ENCODE measurements at regions not wholly inside any gene's neighbourhood (a gene's known extent, or its start where the extent isn't known, plus 50 kb on each side); places are given as distances from the start of the nearest gene placed in this dataset.

- Histone ChIP-seq H3K36me3 (ENCODE audit: control insufficient read depth in 4 of 4, insufficient read depth in 3 of 4, low read depth in 1 of 4, low read length in 3 of 4) (no peaks in the 10 kb centered on the region), H3K9me3 (ENCODE audit: control insufficient read depth in 4 of 4, low read length in 3 of 4) (no peaks in the 10 kb centered on the region), H3K4me3 (ENCODE audit: low read depth in 1 of 3, low read length in 3 of 3) (no peak overlapping the region), H3K9ac (ENCODE audit: low read depth in 1 of 2, low read length in 2 of 2) (no peak overlapping the region), H3K27me3 (ENCODE audit: control insufficient read depth in 4 of 4, insufficient read depth in 4 of 4, low read length in 3 of 4) (no peaks in the 10 kb centered on the region), H3K27ac (ENCODE audit: low read depth in 1 of 2, low read length in 2 of 2) (no peak overlapping the region), H3K4me1 (ENCODE audit: control insufficient read depth in 4 of 4, insufficient read depth in 4 of 4, low read length in 3 of 4) (peaks cover 0 to 2% (median 0%) of the 10 kb centered on the region in 4 donors)
- TF ChIP-seq FOXA2 (IDR thresholded peaks at IDR 0.05) (no peak), GABPA (IDR thresholded peaks at IDR 0.05 in 1 of 2, conservative IDR thresholded peaks at IDR 0.05 in 1 of 2) (no peak), RAD21 (IDR thresholded peaks at IDR 0.05) (no peak), TAF1 (conservative IDR thresholded peaks at IDR 0.05) (no peak), JUND (IDR thresholded peaks at IDR 0.05) (no peak), MAX (IDR thresholded peaks at IDR 0.05) (no peak)
- WGBS = 82% methylated on average over 2 of the region's 2 CpGs
- no peak for DNase-seq (ENCODE audit: low spot score)
Observed at GRCh38 chr17:71227841-71228240, 893.0 kb upstream of the SOX9 start.

GRCh38 chr17:71229070-71229469, 891.8 kb upstream of the SOX9 start:
- H3K4me3 ChIP-seq (ENCODE audit: low read depth in 1 of 3, low read length in 3 of 3) = no peak overlapping the region
- H3K27ac ChIP-seq (ENCODE audit: low read depth in 1 of 2, low read length in 2 of 2) = no peak overlapping the region
- TF ChIP-seq EGR1 (IDR thresholded peaks at IDR 0.05; ENCODE audit: low read depth in 2 of 2) (no peak), YY1 (IDR thresholded peaks at IDR 0.05) (no peak), REST (IDR thresholded peaks at IDR 0.05) (no peak), TAF1 (conservative IDR thresholded peaks at IDR 0.05) (no peak), CTCF (IDR thresholded peaks at IDR 0.05; ENCODE audit: low read depth, low read length, missing input control) (no peak), RXRA (IDR thresholded peaks at IDR 0.05) (no peak), ZBTB33 (IDR thresholded peaks at IDR 0.05) (no peak), GABPA (IDR thresholded peaks at IDR 0.05 in 1 of 2, conservative IDR thresholded peaks at IDR 0.05 in 1 of 2) (no peak), HNF4G (IDR thresholded peaks at IDR 0.05) (no peak), JUND (IDR thresholded peaks at IDR 0.05) (no peak)
- H3K27me3 ChIP-seq (ENCODE audit: control insufficient read depth in 4 of 4, insufficient read depth in 4 of 4, low read length in 3 of 4) = no peaks in the 10 kb centered on the region
- H3K9ac ChIP-seq (ENCODE audit: low read depth in 1 of 2, low read length in 2 of 2) = no peak overlapping the region
- H3K36me3 ChIP-seq (ENCODE audit: control insufficient read depth in 4 of 4, insufficient read depth in 3 of 4, low read depth in 1 of 4, low read length in 3 of 4) = no peaks in the 10 kb centered on the region
- H3K9me3 ChIP-seq (ENCODE audit: control insufficient read depth in 4 of 4, low read length in 3 of 4) = no peaks in the 10 kb centered on the region
- no peak for DNase-seq (ENCODE audit: low spot score)
- WGBS = 47% methylated on average over 1 of the region's 1 CpG
- H3K4me1 ChIP-seq (ENCODE audit: control insufficient read depth in 4 of 4, insufficient read depth in 4 of 4, low read length in 3 of 4) = peaks cover 0 to 2% (median 0%) of the 10 kb centered on the region in 4 donors

Data from liver (tissue), 8 donors.